K562 (cell line): ENCODE measurements at regions not wholly inside any gene's neighbourhood (a gene's known extent, or its start where the extent isn't known, plus 50 kb on each side); places are given as distances from the start of the nearest gene placed in this dataset.

ENCODE experiments used
- BRF1 ChIP-seq: IDR thresholded peaks from 3 replicates; pipeline ENCODE4 v1.6.1; 2011; ENCODE audit warnings: borderline replicate concordance, mild to moderate bottlenecking; ENCODE audit not compliant: insufficient read length; ENCODE audit errors: extremely low read depth
- CCAR2 ChIP-seq: fragments of 200-400 bp; formaldehyde crosslinking; IDR thresholded peaks from 2 replicates; pipeline ENCODE4 v1.6.1; 2017; ENCODE audit warnings: mild to moderate bottlenecking, low read depth, low read length
- DNMT1 ChIP-seq: fragments of 450-650 bp; IDR thresholded peaks from 2 replicates; pipeline ENCODE4 v1.6.1; 2016; ENCODE audit warnings: antibody characterized with exemption, mild to moderate bottlenecking
- EGR1 ChIP-seq: fragments of 450-650 bp; conservative IDR thresholded peaks from 2 replicates; pipeline ENCODE4 v1.6.1; 2017; ENCODE audit warnings: mild to moderate bottlenecking
- EWSR1 ChIP-seq: fragments of 450-650 bp; IDR thresholded peaks from 2 replicates; pipeline ENCODE4 v1.6.1; 2018; ENCODE audit warnings: borderline replicate concordance, mild to moderate bottlenecking, low read depth, moderate library complexity; ENCODE audit not compliant: partially characterized antibody
- KLF16 ChIP-seq: IDR thresholded peaks from 2 replicates; pipeline ENCODE4 v1.6.1; 2016; ENCODE audit warnings: antibody characterized with exemption
- MAFF ChIP-seq: IDR thresholded peaks from 2 replicates; pipeline ENCODE4 v1.6.1; 2012; ENCODE audit warnings: low read length, improper control_type of control experiment
- NCOA2 ChIP-seq, 2 experiments: fragments of 450-650 bp; IDR thresholded peaks; 2 replicates each; pipeline ENCODE4 v1.6.1; 2018; ENCODE audit warnings: mild to moderate bottlenecking in 2 of 2, moderate library complexity in 1 of 2; ENCODE audit not compliant: partially characterized antibody in 2 of 2
- SMARCA4 ChIP-seq: fragments of 450-650 bp; IDR thresholded peaks from 2 replicates; pipeline ENCODE4 v1.6.1; 2016
- SREBF2 ChIP-seq: sonication (generic); formaldehyde crosslinking; IDR thresholded peaks from 2 replicates; pipeline ENCODE4 v1.4.0; 2020; ENCODE audit warnings: mild to moderate bottlenecking, missing genetic modification reagents
- STAT5B ChIP-seq: fragments of 250-450 bp; sonication (Bioruptor Pico); IDR thresholded peaks from 2 replicates; pipeline ENCODE4 v1.8.0; 2021; ENCODE audit warnings: mild to moderate bottlenecking, inconsistent platforms
- TEAD4 ChIP-seq, 2 experiments: sonication (generic) in 1 of 2; formaldehyde crosslinking in 1 of 2; IDR thresholded peaks; 2 replicates each; pipeline versions ENCODE4 v1.6.1 to v1.8.0; 2012 to 2022; ENCODE audit warnings: borderline replicate concordance in 1 of 2, inconsistent platforms in 1 of 2, low read length in 1 of 2, mild to moderate bottlenecking in 1 of 2, missing genetic modification reagents in 1 of 2
- TRIM28 ChIP-seq: fragments of 450-650 bp; IDR thresholded peaks from 2 replicates; pipeline ENCODE4 v1.6.1; 2017
- XRCC4 ChIP-seq: IDR thresholded peaks from one replicate; pipeline ENCODE4 v1.6.1; 2011; ENCODE audit not compliant: insufficient read depth, insufficient read length; ENCODE audit errors: extremely low read depth
- ZEB2 ChIP-seq: fragments of 450-650 bp; IDR thresholded peaks from 2 replicates; pipeline ENCODE4 v1.6.1; 2016
- ZNF124 ChIP-seq: sonication (generic); formaldehyde crosslinking; IDR thresholded peaks from 2 replicates; pipeline ENCODE4 v1.8.1; 2022; ENCODE audit warnings: missing genetic modification reagents
- ZNF217 ChIP-seq: sonication (generic); formaldehyde crosslinking; IDR thresholded peaks from 2 replicates; pipeline ENCODE4 v1.8.0; 2022; ENCODE audit warnings: mild to moderate bottlenecking, missing genetic modification reagents
- ZNF3 ChIP-seq: fragments of 250-450 bp; sonication (Bioruptor Pico); IDR thresholded peaks from 2 replicates; pipeline ENCODE4 v1.5.0; 2021; ENCODE audit warnings: mild to moderate bottlenecking, moderate library complexity
- ZNF766 ChIP-seq: fragments of 200-800 bp; sonication (Bioruptor generic); conservative IDR thresholded peaks from 2 replicates; pipeline ENCODE4 v1.6.1; 2016; ENCODE audit warnings: missing genetic modification characterization, missing compliant biosample characterization
- TF ChIP-seq, protein P1 (sequence below): fragments of 450-650 bp; IDR thresholded peaks from 2 replicates; pipeline ENCODE4 v1.6.1; 2018; ENCODE audit not compliant: partially characterized antibody
- TF ChIP-seq, protein P2 (sequence below): sonication (generic); formaldehyde crosslinking; IDR thresholded peaks from 2 replicates; pipeline ENCODE4 v1.8.0; 2022; ENCODE audit warnings: mild to moderate bottlenecking, missing genetic modification reagents
- TF ChIP-seq, protein P3 (sequence below): fragments of 450-650 bp; formaldehyde crosslinking; IDR thresholded peaks from 2 replicates; pipeline ENCODE4 v1.4.0; 2020; ENCODE audit warnings: mild to moderate bottlenecking, mixed read lengths
- TF ChIP-seq, protein P4 (sequence below): fragments of 450-650 bp; formaldehyde crosslinking; IDR thresholded peaks from 2 replicates; pipeline ENCODE4 v1.4.0; 2022; ENCODE audit warnings: mild to moderate bottlenecking, moderate library complexity

DNA sequence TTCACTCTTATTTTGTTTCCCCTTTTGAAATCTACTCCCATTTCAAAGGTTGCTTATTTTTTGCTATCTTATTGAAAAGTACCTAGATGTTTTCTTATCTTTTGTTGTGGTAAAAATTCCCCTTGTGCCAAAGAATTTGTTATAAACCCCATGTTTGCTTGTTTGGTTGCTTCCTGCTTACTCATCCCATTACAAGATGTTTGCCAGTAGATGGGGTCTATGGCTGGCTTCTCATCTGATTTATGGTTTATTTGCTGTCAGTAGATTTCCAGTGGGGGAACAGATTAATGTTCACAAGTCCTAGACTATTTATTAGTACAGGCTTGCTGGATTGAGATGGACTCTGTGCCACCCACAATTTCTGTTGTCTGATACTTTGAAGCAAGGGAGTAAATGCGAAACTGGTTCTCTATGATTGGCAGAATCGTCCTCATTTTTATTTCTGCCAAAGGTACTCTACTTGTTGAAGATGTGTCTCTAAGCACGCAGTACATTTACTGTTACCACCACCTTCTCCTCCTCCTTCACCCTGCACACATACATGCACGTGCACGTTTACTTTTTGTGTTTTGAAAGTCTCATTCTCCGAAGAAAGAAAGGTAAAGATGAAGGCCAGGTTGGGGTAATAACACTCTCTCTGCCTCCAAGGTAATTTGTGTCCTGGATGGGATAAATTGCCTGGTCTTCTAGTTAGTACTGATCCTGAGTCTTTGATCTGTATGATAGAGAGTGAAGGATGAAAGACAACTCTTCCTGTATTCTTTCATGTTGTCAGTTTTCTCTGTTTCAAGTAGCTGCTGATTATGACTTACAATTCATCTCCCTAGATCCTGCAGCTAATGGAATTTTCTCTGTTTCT is 117.2 kb upstream of the ATP2B1 start (continued):
- TF ChIP-seq STAT5B (CRISPR knock-in tag) (no peak), ZEB2 (no peak), SMARCA4 (peak; percentile 66; the same call in 1 of the 2 replicates), MAFF (0 out of 2 replicates have a peak, but pooled peaks have one; percentile 32), ZNF3 (no peak), KLF16 (0 out of 2 replicates have a peak, but pooled peaks have one; percentile 31), EGR1 (no peak), NCOA2 (IDR thresholded peaks at IDR 0.05; ENCODE audit: partially characterized antibody in 2 of 2) (no peak), SREBF2 (CRISPR knock-in tag) (no peak), TEAD4 (IDR thresholded peaks at IDR 0.05; ENCODE audit: low read length) (peak; percentile 86), TEAD4 (CRISPR knock-in tag; IDR thresholded peaks at IDR 0.05; ENCODE audit: borderline replicate concordance) (no peak), TRIM28 (no peak), ZNF124 (CRISPR knock-in tag) (no peak), BRF1 (no peak), ZNF217 (CRISPR knock-in tag) (no peak), DNMT1 (no peak), ZNF766 (CRISPR knock-in tag) (peak; percentile 48; the same call in 1 of the 2 replicates), CCAR2 (no peak), XRCC4 (no peak), EWSR1 (no peak)
- TF ChIP-seq, protein P1, sequence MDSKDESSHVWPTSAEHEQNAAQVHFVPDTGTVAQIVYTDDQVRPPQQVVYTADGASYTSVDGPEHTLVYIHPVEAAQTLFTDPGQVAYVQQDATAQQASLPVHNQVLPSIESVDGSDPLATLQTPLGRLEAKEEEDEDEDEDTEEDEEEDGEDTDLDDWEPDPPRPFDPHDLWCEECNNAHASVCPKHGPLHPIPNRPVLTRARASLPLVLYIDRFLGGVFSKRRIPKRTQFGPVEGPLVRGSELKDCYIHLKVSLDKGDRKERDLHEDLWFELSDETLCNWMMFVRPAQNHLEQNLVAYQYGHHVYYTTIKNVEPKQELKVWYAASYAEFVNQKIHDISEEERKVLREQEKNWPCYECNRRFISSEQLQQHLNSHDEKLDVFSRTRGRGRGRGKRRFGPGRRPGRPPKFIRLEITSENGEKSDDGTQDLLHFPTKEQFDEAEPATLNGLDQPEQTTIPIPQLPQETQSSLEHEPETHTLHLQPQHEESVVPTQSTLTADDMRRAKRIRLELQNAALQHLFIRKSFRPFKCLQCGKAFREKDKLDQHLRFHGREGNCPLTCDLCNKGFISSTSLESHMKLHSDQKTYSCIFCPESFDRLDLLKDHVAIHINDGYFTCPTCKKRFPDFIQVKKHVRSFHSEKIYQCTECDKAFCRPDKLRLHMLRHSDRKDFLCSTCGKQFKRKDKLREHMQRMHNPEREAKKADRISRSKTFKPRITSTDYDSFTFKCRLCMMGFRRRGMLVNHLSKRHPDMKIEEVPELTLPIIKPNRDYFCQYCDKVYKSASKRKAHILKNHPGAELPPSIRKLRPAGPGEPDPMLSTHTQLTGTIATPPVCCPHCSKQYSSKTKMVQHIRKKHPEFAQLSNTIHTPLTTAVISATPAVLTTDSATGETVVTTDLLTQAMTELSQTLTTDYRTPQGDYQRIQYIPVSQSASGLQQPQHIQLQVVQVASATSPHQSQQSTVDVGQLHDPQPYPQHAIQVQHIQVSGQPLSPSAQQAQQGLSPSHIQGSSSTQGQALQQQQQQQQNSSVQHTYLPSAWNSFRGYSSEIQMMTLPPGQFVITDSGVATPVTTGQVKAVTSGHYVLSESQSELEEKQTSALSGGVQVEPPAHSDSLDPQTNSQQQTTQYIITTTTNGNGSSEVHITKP: peak; percentile 47
- TF ChIP-seq, protein P2, sequence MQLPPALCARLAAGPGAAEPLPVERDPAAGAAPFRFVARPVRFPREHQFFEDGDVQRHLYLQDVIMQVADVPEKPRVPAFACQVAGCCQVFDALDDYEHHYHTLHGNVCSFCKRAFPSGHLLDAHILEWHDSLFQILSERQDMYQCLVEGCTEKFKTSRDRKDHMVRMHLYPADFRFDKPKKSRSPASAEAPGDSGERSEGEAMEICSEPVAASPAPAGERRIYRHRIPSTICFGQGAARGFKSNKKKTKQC: no peak
- TF ChIP-seq, protein P3, sequence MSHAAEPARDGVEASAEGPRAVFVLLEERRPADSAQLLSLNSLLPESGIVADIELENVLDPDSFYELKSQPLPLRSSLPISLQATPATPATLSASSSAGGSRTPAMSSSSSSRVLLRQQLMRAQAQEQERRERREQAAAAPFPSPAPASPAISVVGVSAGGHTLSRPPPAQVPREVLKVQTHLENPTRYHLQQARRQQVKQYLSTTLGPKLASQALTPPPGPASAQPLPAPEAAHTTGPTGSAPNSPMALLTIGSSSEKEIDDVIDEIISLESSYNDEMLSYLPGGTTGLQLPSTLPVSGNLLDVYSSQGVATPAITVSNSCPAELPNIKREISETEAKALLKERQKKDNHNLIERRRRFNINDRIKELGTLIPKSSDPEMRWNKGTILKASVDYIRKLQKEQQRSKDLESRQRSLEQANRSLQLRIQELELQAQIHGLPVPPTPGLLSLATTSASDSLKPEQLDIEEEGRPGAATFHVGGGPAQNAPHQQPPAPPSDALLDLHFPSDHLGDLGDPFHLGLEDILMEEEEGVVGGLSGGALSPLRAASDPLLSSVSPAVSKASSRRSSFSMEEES (CRISPR knock-in tag): no peak
- TF ChIP-seq, protein P4, sequence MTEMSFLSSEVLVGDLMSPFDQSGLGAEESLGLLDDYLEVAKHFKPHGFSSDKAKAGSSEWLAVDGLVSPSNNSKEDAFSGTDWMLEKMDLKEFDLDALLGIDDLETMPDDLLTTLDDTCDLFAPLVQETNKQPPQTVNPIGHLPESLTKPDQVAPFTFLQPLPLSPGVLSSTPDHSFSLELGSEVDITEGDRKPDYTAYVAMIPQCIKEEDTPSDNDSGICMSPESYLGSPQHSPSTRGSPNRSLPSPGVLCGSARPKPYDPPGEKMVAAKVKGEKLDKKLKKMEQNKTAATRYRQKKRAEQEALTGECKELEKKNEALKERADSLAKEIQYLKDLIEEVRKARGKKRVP: no peak
